ENCODE measurements at regions not wholly inside any gene's neighbourhood (a gene's known extent, or its start where the extent isn't known, plus 50 kb on each side); places are given as distances from the start of the nearest gene placed in this dataset.

DNA sequence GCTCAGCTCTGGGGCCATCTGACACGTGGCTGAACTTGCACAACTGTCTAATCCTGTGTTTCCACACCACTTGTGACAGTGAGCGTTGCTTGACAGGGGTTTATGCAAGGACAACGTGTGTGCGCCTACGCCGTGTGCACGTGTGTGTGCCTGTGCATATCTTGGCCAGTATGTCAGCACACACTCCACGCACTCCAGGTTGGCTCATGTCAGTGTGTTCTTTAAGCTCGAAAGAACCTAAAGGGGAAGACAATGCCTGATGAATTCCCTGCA lies 85.6 kb upstream of the SALL3 start:
- Histone ChIP-seq H3K27ac (ENCODE audit: low read length) (no peak overlapping the region), H3K9me3 (ENCODE audit: low read length) (peaks cover 6% of the 10 kb centered on the region), H4K20me1 (ENCODE audit: insufficient read depth) (no peaks in the 10 kb centered on the region), H2AFZ (ENCODE audit: low read depth, low read length) (no peak overlapping the region), H3K4me3 (ENCODE audit: low read length) (no peak overlapping the region), H3K9me2 (ENCODE audit: insufficient read depth, low read length) (no peaks in the 10 kb centered on the region), H3F3A (ENCODE audit: insufficient read depth, low read length, poor library complexity, severe bottlenecking) (no peaks in the 10 kb centered on the region), H3K79me2 (replicated peaks; ENCODE audit: insufficient read depth, low read length) (no peaks in the 10 kb centered on the region), H3K36me3 (ENCODE audit: insufficient read depth, low read length) (no peaks in the 10 kb centered on the region), H3K27me3 (ENCODE audit: insufficient read depth, low read depth, low read length) (no peaks in the 10 kb centered on the region), H3K9ac (ENCODE audit: low read length) (no peak overlapping the region), H3K4me2 (ENCODE audit: low read length) (no peak overlapping the region)
- TF ChIP-seq, protein P1, sequence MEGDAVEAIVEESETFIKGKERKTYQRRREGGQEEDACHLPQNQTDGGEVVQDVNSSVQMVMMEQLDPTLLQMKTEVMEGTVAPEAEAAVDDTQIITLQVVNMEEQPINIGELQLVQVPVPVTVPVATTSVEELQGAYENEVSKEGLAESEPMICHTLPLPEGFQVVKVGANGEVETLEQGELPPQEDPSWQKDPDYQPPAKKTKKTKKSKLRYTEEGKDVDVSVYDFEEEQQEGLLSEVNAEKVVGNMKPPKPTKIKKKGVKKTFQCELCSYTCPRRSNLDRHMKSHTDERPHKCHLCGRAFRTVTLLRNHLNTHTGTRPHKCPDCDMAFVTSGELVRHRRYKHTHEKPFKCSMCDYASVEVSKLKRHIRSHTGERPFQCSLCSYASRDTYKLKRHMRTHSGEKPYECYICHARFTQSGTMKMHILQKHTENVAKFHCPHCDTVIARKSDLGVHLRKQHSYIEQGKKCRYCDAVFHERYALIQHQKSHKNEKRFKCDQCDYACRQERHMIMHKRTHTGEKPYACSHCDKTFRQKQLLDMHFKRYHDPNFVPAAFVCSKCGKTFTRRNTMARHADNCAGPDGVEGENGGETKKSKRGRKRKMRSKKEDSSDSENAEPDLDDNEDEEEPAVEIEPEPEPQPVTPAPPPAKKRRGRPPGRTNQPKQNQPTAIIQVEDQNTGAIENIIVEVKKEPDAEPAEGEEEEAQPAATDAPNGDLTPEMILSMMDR (IDR thresholded peaks at IDR 0.05; ENCODE audit: poor library complexity, severe bottlenecking) = no peak
- TF ChIP-seq POLR2AphosphoS5 (IDR thresholded peaks at IDR 0.05) (no peak), TAF1 (IDR thresholded peaks at IDR 0.05; ENCODE audit: low read depth) (no peak)

DNA sequence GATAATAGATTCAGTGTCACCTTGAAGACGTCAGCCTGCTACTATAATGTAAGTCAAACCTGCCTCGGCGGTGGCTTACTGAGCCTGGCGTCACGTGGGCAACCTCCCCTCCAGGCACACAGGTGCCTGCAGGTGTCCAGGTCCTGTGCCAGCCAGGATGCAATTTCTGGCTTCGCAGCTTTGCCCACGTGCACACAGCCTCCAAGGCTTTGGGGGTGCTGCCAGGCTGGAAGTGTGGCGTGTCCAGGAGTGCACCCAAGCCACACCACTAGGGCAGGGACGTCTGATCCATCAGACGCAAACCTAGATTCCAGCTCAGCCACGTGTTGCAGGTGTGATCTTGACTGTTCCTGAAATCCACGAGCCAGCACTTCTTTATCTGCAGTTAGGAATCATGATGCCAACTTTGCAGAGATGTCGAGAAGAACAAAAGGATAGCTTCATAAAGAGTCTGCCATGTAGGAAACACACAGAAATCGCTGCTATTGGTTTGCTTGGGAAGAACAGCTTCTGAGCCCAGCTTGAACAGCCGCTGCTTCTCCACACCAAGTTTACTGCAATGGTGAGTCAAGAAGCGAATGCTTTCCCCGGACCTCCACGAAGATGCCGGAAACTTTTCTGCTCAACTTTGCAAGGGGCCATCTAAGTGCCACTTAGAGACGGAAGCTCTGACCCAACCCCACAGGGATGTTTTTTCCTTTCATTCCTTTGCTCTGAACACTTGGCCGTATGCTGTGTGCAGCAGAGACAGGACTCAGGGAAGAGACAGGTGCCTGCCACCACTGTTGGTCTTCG lies 84.2 kb upstream of the SALL3 start:
- TF ChIP-seq, protein P1 (IDR thresholded peaks at IDR 0.05; ENCODE audit: poor library complexity, severe bottlenecking) = no peak
- TF ChIP-seq SMC3 (conservative IDR thresholded peaks at IDR 0.05; ENCODE audit: poor library complexity) (no peak), TAF1 (IDR thresholded peaks at IDR 0.05; ENCODE audit: low read depth) (no peak), POLR2AphosphoS5 (IDR thresholded peaks at IDR 0.05) (no peak), EP300 (conservative IDR thresholded peaks at IDR 0.05; ENCODE audit: poor library complexity, severe bottlenecking) (no peak), MXI1 (conservative IDR thresholded peaks at IDR 0.05; ENCODE audit: poor library complexity, severe bottlenecking) (no peak), EZH2 (IDR thresholded peaks at IDR 0.05; ENCODE audit: borderline replicate concordance, insufficient read depth, low read length, poor library complexity, severe bottlenecking) (no peak)
- TF ChIP-seq, protein P2, sequence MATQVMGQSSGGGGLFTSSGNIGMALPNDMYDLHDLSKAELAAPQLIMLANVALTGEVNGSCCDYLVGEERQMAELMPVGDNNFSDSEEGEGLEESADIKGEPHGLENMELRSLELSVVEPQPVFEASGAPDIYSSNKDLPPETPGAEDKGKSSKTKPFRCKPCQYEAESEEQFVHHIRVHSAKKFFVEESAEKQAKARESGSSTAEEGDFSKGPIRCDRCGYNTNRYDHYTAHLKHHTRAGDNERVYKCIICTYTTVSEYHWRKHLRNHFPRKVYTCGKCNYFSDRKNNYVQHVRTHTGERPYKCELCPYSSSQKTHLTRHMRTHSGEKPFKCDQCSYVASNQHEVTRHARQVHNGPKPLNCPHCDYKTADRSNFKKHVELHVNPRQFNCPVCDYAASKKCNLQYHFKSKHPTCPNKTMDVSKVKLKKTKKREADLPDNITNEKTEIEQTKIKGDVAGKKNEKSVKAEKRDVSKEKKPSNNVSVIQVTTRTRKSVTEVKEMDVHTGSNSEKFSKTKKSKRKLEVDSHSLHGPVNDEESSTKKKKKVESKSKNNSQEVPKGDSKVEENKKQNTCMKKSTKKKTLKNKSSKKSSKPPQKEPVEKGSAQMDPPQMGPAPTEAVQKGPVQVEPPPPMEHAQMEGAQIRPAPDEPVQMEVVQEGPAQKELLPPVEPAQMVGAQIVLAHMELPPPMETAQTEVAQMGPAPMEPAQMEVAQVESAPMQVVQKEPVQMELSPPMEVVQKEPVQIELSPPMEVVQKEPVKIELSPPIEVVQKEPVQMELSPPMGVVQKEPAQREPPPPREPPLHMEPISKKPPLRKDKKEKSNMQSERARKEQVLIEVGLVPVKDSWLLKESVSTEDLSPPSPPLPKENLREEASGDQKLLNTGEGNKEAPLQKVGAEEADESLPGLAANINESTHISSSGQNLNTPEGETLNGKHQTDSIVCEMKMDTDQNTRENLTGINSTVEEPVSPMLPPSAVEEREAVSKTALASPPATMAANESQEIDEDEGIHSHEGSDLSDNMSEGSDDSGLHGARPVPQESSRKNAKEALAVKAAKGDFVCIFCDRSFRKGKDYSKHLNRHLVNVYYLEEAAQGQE (IDR thresholded peaks at IDR 0.05; ENCODE audit: borderline replicate concordance) = no peak
- Histone ChIP-seq H2AFZ (ENCODE audit: low read depth, low read length) (no peak overlapping the region), H3K79me2 (replicated peaks; ENCODE audit: insufficient read depth, low read length) (no peaks in the 10 kb centered on the region)

More for the DNA sequence above, 84.2 kb upstream of the SALL3 start:
- no peaks in the 10 kb centered on the region for H3F3A ChIP-seq (ENCODE audit: insufficient read depth, low read length, poor library complexity, severe bottlenecking)
- no peaks in the 10 kb centered on the region for H3K27me3 ChIP-seq (ENCODE audit: insufficient read depth, low read depth, low read length)
- H3K4me3 ChIP-seq (ENCODE audit: low read length) = no peak overlapping the region
- H3K9me2 ChIP-seq (ENCODE audit: insufficient read depth, low read length) = no peaks in the 10 kb centered on the region
- H3K9ac ChIP-seq (ENCODE audit: low read length) = no peak overlapping the region
- H3K27ac ChIP-seq (ENCODE audit: low read length) = no peak overlapping the region
- H4K20me1 ChIP-seq (ENCODE audit: insufficient read depth) = no peaks in the 10 kb centered on the region
- peaks cover 2% of the 10 kb centered on the region for H3K9me3 ChIP-seq (ENCODE audit: low read length)
- H3K4me2 ChIP-seq (ENCODE audit: low read length) = no peak overlapping the region
- H3K36me3 ChIP-seq (ENCODE audit: insufficient read depth, low read length) = no peaks in the 10 kb centered on the region
